H1 (cell line): ENCODE measurements at regions not wholly inside any gene's neighbourhood (a gene's known extent, or its start where the extent isn't known, plus 50 kb on each side); places are given as distances from the start of the nearest gene placed in this dataset.

Source experiments
- CTCF ChIA-PET: fragments of 300-600 bp; sonication (Branson Sonifier 250); formaldehyde crosslinking; loops from one replicate; lab custom pipeline; 2021; ENCODE audit not compliant: partially characterized antibody; lab: Charles Lee
- POLR2A ChIA-PET: fragments of 300-600 bp; sonication (Branson Sonifier 250); formaldehyde crosslinking; loops from one replicate; lab custom pipeline; 2021; ENCODE audit warnings: inconsistent platforms; ENCODE audit not compliant: partially characterized antibody; lab: Charles Lee
- DNase-seq, 2 experiments: peaks; one replicate each; pipeline versions ENCODE4 v3.0.0 to v3.0.0-alpha.2; 2010 to 2022; ENCODE audit warnings: low spot score in 2 of 2, low read depth in 1 of 2, mixed read lengths in 1 of 2
- FAIRE-seq: peaks from 2 replicates; lab custom pipeline; 2011; peaks lifted over from hg19 to GRCh38; lab: Jason Lieb, UNC
- H2AFZ ChIP-seq: 2 replicates; pipeline ENCODE4 v1.8.1; 2012; ENCODE audit warnings: low read length, inconsistent platforms
- H2AK5ac ChIP-seq: 2 replicates; pipeline ENCODE4 v1.6.1; 2013; ENCODE audit warnings: low read depth, low read length
- H2BK120ac ChIP-seq: replicated peaks from 2 replicates; pipeline ENCODE3; 2013; ENCODE audit warnings: low read depth, low read length, inconsistent platforms
- H2BK12ac ChIP-seq: 2 replicates; pipeline ENCODE4 v1.6.1; 2013; ENCODE audit warnings: low read depth, low read length
- H2BK15ac ChIP-seq: 2 replicates; pipeline ENCODE4 v1.6.1; 2013; ENCODE audit warnings: low read length
- H2BK20ac ChIP-seq: 2 replicates; pipeline ENCODE4 v1.6.1; 2013; ENCODE audit warnings: low read length
- H2BK5ac ChIP-seq: 2 replicates; pipeline ENCODE4 v1.6.1; 2013; ENCODE audit warnings: low read depth, low read length
- H3K14ac ChIP-seq: 2 replicates; pipeline ENCODE4 v1.6.1; 2013; ENCODE audit warnings: inconsistent platforms; ENCODE audit not compliant: insufficient read length
- H3K18ac ChIP-seq: 2 replicates; pipeline ENCODE4 v1.6.1; 2013; ENCODE audit warnings: low read length; ENCODE audit errors: extremely low read depth
- H3K23ac ChIP-seq: 2 replicates; pipeline ENCODE4 v1.6.1; 2013; ENCODE audit warnings: inconsistent platforms; ENCODE audit not compliant: insufficient read length
- H3K23me2 ChIP-seq: 2 replicates; pipeline ENCODE4 v1.6.1; 2013; ENCODE audit warnings: low read depth, low read length
- H3K27ac ChIP-seq: 2 replicates; pipeline ENCODE4 v1.6.1; 2011; ENCODE audit warnings: low read depth, low read length, inconsistent platforms
- H3K27me3 ChIP-seq, 4 experiments: replicated peaks in 1 of 4; 1 replicate in 1 of 4; 2 replicates in 3 of 4; pipeline versions ENCODE4 v1.6.1 to v1.8.1; 2011 to 2013; ENCODE audit warnings: low read length in 3 of 4, mild to moderate bottlenecking in 3 of 4, inconsistent platforms in 2 of 4, mixed read lengths in 2 of 4, moderate library complexity in 1 of 4; ENCODE audit not compliant: control insufficient read depth in 3 of 4, insufficient read depth in 3 of 4; ENCODE audit errors: extremely low read depth in 1 of 4
- H3K36me3 ChIP-seq, 4 experiments: 2 replicates each; pipeline versions ENCODE4 v1.6.1 to v1.8.1; 2011 to 2013; ENCODE audit warnings: mild to moderate bottlenecking in 4 of 4, low read length in 3 of 4, moderate library complexity in 2 of 4, control low read depth in 1 of 4, inconsistent platforms in 1 of 4; ENCODE audit not compliant: insufficient read depth in 4 of 4, control insufficient read depth in 2 of 4
- H3K4ac ChIP-seq: replicated peaks from 2 replicates; pipeline ENCODE3; 2013; ENCODE audit warnings: low read length, low read depth, mixed read lengths, inconsistent platforms; ENCODE audit not compliant: insufficient read length
- H3K4me1 ChIP-seq, 4 experiments: replicated peaks in 1 of 4; 1 replicate in 1 of 4; 2 replicates in 3 of 4; pipeline versions ENCODE4 v1.6.1 to v1.8.1; 2011 to 2013; ENCODE audit warnings: low read length in 3 of 4, inconsistent platforms in 2 of 4, mixed read lengths in 1 of 4; ENCODE audit not compliant: insufficient read depth in 4 of 4, control insufficient read depth in 3 of 4
- H3K4me2 ChIP-seq, 2 experiments: 2 replicates each; pipeline versions ENCODE4 v1.6.1 to v1.8.1; 2011 to 2013; ENCODE audit warnings: low read depth in 2 of 2, low read length in 2 of 2, control low read depth in 1 of 2, inconsistent platforms in 1 of 2, mild to moderate bottlenecking in 1 of 2; ENCODE audit not compliant: insufficient read depth in 1 of 2
- H3K4me3 ChIP-seq, 4 experiments: fragments of 200-600, 300-600 bp in 1 of 4; sonication (generic), shearing (Covaris generic), sonication (Bioruptor Twin) in 1 of 4; 2 replicates each; pipeline versions ENCODE4 v1.5.1 to v1.8.1; 2011 to 2016; ENCODE audit warnings: low read length in 4 of 4, low read depth in 3 of 4, control low read depth in 2 of 4, inconsistent platforms in 2 of 4, mild to moderate bottlenecking in 2 of 4, mixed read lengths in 1 of 4, moderate library complexity in 1 of 4; ENCODE audit not compliant: insufficient read depth in 2 of 4; ENCODE audit errors: extremely low read depth in 1 of 4
- H3K56ac ChIP-seq: replicated peaks from 2 replicates; pipeline ENCODE3; 2013; ENCODE audit warnings: low read depth, mild to moderate bottlenecking, mixed read lengths, low read length, inconsistent platforms; ENCODE audit not compliant: insufficient read length
- H3K79me1 ChIP-seq: 2 replicates; pipeline ENCODE4 v1.6.1; 2013; ENCODE audit warnings: low read depth, low read length, control low read depth
- H3K79me2 ChIP-seq, 2 experiments: 2 replicates each; pipeline versions ENCODE4 v1.6.1 to v1.8.1; 2012 to 2013; ENCODE audit warnings: low read length in 2 of 2, mild to moderate bottlenecking in 2 of 2, inconsistent platforms in 1 of 2; ENCODE audit not compliant: insufficient read depth in 2 of 2, control insufficient read depth in 1 of 2
- H3K9ac ChIP-seq, 4 experiments: replicated peaks in 1 of 4; 1 replicate in 1 of 4; 2 replicates in 3 of 4; pipeline versions ENCODE4 v1.6.1 to v1.8.1; 2011 to 2013; ENCODE audit warnings: low read depth in 3 of 4, low read length in 3 of 4, control low read depth in 2 of 4, mild to moderate bottlenecking in 2 of 4, moderate library complexity in 2 of 4, inconsistent platforms in 1 of 4; ENCODE audit errors: extremely low read depth in 1 of 4
- H3K9me3 ChIP-seq, 2 experiments: 2 replicates each; pipeline versions ENCODE4 v1.6.1 to v1.8.1; 2012 to 2013; ENCODE audit warnings: mild to moderate bottlenecking in 2 of 2, moderate library complexity in 2 of 2, control low read depth in 1 of 2, inconsistent platforms in 1 of 2, low read depth in 1 of 2, low read length in 1 of 2, mixed read lengths in 1 of 2; ENCODE audit not compliant: insufficient read depth in 2 of 2
- H4K20me1 ChIP-seq, 2 experiments: replicated peaks in 1 of 2; 2 replicates each; pipeline versions ENCODE3 to v1.8.1; 2011 to 2013; ENCODE audit warnings: inconsistent platforms in 2 of 2, low read length in 2 of 2, mild to moderate bottlenecking in 1 of 2; ENCODE audit not compliant: insufficient read depth in 2 of 2, control insufficient read depth in 1 of 2
- H4K5ac ChIP-seq: 2 replicates; pipeline ENCODE4 v1.6.1; 2013; ENCODE audit warnings: low read length, low read depth, mixed read lengths, inconsistent platforms; ENCODE audit not compliant: insufficient read length
- H4K8ac ChIP-seq: 2 replicates; pipeline ENCODE4 v1.8.0; 2013; ENCODE audit warnings: mild to moderate bottlenecking, moderate library complexity, low read length, inconsistent platforms; ENCODE audit not compliant: insufficient read depth; ENCODE audit errors: extremely low read depth
- H4K91ac ChIP-seq: replicated peaks from 2 replicates; pipeline ENCODE3; 2013; ENCODE audit warnings: low read length, mixed read lengths, inconsistent platforms; ENCODE audit not compliant: insufficient read length
- CEBPB ChIP-seq: IDR thresholded peaks from 2 replicates; pipeline ENCODE4 v1.6.1; 2012; ENCODE audit warnings: low read depth, low read length
- POU5F1 ChIP-seq: IDR thresholded peaks from 2 replicates; pipeline ENCODE4 v1.6.1; 2011; ENCODE audit warnings: low read depth, mild to moderate bottlenecking, low read length, moderate library complexity
- WGBS, 2 experiments: shearing (Covaris generic) in 1 of 2; methylation state at CpG; one replicate each; pipeline versions ENCODE4 v1.1.6 to v1.1.7; 2013 to 2015; ENCODE audit warnings: low lambda C conversion rate in 2 of 2, mixed read lengths in 2 of 2, inconsistent platforms in 1 of 2, low coverage in 1 of 2, missing lambda C conversion rate in 1 of 2; ENCODE audit not compliant: insufficient replicate concordance in 2 of 2, insufficient coverage in 1 of 2, insufficient read length in 1 of 2; ENCODE audit errors: extremely low coverage in 1 of 2, missing lambda C conversion rate in 1 of 2; 5-methylcytosine and 5-hydroxymethylcytosine counted together

DNA sequence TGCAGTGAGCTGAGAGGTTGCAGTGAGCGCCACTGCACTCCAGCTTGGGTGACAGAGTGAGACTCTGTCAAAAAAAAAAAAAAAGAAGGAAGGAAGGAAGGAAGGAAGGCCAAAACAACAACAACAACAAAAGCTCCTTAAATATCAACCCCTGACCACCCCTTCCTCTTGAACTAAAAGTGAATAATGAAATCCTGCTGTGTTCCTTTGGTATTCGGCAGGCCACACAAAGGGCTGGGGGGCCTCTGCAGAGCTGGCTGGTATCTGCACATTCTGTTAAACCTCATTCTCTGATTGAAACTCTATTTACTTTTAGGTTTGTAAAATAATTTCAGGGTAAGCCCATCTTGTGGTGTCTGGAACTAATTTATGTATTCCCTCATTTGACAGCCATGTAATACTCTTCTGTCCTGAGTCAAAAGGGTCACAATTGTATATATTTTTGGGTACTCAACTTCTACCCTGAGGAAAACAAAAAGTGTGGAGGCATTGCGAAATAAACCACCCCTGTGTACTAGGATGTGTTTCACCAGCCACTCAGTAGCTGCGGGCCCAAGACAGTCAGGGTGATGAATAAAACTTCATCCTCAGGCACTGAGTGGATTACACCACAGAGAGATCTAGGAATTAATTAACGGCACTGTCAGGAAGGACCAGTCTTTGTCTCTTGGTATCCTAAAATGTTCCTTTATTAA lies 446.4 kb upstream of the PFKP start:
- Histone ChIP-seq H3K9ac (no peak overlapping the region), H4K20me1 (no peaks in the 10 kb centered on the region), H2BK120ac (peak overlapping the region; percentile 70), H2BK12ac (no peak overlapping the region), H3K4me2 (peak overlapping the region; percentile 26 to 43; a peak in 1 of 4 replicates), H4K8ac (no peak overlapping the region), H3K79me2 (no peaks in the 10 kb centered on the region), H2BK20ac (no peak overlapping the region; the same call in 1 of the 2 replicates), H3K4me3 (peak overlapping the region in 1 of 4 experiments; percentile 40; a peak in 1 of 8 replicates), H3K27ac (no peak overlapping the region), H2BK15ac (no peak overlapping the region), H2AFZ (no peak overlapping the region), H3K9me3 (no peaks in the 10 kb centered on the region), H2AK5ac (no peak overlapping the region), H3K79me1 (no peaks in the 10 kb centered on the region), H3K18ac (no peak overlapping the region), H4K5ac (no peak overlapping the region), H3K14ac (no peak overlapping the region), H3K27me3 (no peaks in the 10 kb centered on the region; a peak in 1 of 7 replicates), H3K4ac (no peak overlapping the region), H4K91ac (peak overlapping the region; percentile 63), H3K56ac (no peak overlapping the region), H3K4me1 (peaks cover 4% of the 10 kb centered on the region in 4 experiments; a peak in 5 of 7 replicates), H3K23me2 (peaks cover 4% of the 10 kb centered on the region; the same call in 1 of the 2 replicates), H3K36me3 (no peaks in the 10 kb centered on the region), H2BK5ac (peak overlapping the region; percentile 8; the same call in 1 of the 2 replicates), H3K23ac (no peak overlapping the region)
- WGBS, 2 experiments = 83% methylated on average over 4 of the region's 5 CpGs; no CpG with 5 or more reads in 1 of the 2 experiments
- CTCF ChIA-PET = interaction anchor here (0.9 to 3.2 kb wide), 12 partner anchors 8 to 215 kb away, joined by 3 to 20 read pairs (median 4); no protein-coding TSS in a partner anchor
- POLR2A ChIA-PET = no interaction called here
- no peak for DNase-seq
- no peak for FAIRE-seq
- TF ChIP-seq CEBPB = peak; percentile 91
- TF ChIP-seq POU5F1 = peak; percentile 68; the same call in 1 of the 2 replicates
